GM19468 (cell line): ENCODE measurements at regions not wholly inside any gene's neighbourhood (a gene's known extent, or its start where the extent isn't known, plus 50 kb on each side); places are given as distances from the start of the nearest gene placed in this dataset.
"Not testable (repeated sequence)": the region's sequence is repeated elsewhere in the genome, so short reads cannot be mapped to it uniquely, and the experiment has no call there.

Source experiments
- ATAC-seq: cut with Tn5 transposase; IDR thresholded peaks from one replicate; pipeline ENCODE4 v1.9.1; 2021; ENCODE audit warnings: mild to moderate bottlenecking, moderate library complexity, moderate number of reproducible peaks; ENCODE audit not compliant: unreplicated experiment; ENCODE audit errors: extremely low read depth

DNA sequence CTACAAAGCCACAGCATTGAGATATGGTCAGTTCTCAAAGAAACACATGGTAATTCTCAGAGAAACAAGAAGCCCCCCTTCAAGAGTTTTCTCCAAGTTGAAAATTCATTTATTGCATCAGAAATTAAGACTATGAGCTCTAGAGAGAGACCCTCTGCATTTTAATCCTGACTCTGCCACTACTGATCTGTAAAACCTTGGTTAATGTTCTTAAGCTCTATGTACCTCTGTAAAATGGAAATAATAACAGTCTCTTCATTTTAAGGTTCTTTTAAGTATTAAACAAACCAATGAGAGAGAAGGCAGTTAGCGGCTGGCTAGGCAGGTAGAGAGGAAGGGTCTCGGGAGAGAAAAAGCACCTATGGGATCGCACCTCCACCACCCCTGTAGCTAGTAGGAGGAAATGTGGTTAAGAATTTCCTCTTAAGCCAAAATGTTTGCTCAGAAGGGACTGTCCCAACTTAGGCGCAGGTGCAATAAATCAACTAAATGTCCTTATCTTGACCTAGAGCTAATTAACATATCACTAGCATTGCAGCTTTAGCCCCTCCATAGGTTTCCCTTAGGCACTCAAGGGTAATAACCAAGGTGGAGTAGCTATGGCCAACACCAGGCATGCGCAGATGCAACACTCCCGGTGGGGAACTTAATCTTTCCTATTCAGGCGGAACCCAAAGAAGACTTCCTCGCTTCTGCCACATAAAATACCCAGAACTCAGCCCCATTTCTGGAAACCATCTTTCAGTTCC is 1685.4 kb downstream of the MRPL39 start:
- no peak for ATAC-seq

DNA sequence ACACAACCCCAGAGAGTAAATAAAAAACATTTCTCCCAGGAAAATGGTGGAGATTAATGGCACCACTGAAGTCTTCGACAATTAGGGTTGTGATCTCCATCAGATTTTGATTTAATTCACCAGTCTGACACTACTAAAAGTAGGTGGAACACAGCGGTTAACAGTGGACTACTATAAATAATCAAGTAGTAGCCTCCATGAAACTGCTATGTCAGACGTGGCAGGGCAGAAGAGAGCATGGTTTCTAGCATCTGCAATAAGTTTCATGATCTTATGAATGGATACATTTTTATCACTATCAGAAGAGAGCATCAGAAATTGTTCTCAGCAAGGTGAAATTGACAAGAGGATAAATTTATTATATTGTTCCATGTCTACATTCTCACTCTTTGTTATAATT is 1706.6 kb downstream of the MRPL39 start:
- no peak for ATAC-seq

- no peak for ATAC-seq
These were observed 1707.7 kb downstream of the MRPL39 start for GRCh38 chr21:23899561-23899960.

- no peak for ATAC-seq
These were observed 1716.6 kb downstream of the MRPL39 start for GRCh38 chr21:23890652-23891051.

GRCh38 chr21:23887725-23888306 is 1719.5 kb downstream of the MRPL39 start:
- ATAC-seq = no peak

DNA sequence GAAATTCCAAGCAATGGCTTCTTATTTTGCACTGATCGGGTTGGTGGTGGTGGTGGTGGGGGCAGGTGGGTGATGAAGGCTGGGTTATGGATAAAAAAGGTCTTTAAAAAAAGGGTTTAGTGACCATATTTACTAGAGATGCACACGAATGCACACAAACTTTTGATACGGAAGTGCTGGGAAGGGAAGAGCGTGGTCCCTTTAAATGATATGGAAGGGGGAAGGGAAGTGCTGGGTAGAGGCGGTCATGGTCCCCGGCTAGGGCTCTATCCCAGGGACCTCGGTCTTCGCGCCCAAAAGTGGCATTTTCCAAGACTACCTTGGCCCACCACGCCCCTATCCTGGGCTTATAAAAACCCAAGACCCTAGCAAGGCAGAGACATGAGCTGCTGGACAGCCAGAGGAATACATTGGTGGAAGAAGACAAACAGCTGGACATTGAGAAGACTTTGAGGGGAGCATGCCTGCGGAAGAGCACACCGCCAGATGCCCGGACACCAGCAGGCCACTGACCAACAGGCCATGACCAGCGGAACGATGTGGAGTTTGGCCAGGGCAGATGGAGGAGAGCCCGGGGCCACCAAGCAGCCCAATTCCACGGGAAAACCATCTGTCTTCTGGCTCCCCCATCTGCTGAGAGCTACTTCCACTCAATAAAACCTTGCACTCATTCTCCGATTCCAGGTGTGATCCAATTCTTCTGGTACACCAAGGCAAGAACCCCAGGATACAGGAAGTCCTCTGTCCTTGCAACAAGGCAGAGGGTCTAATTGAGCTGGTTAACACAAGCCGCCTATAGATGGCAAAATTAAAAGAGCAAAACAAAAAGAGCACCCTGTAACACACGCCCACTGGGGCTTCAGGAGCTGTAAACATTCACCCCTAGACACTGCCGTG is 1720.2 kb downstream of the MRPL39 start:
- no peak for ATAC-seq

- ATAC-seq = no peak
These were observed 1725.5 kb downstream of the MRPL39 start for GRCh38 chr21:23881783-23882182.

DNA sequence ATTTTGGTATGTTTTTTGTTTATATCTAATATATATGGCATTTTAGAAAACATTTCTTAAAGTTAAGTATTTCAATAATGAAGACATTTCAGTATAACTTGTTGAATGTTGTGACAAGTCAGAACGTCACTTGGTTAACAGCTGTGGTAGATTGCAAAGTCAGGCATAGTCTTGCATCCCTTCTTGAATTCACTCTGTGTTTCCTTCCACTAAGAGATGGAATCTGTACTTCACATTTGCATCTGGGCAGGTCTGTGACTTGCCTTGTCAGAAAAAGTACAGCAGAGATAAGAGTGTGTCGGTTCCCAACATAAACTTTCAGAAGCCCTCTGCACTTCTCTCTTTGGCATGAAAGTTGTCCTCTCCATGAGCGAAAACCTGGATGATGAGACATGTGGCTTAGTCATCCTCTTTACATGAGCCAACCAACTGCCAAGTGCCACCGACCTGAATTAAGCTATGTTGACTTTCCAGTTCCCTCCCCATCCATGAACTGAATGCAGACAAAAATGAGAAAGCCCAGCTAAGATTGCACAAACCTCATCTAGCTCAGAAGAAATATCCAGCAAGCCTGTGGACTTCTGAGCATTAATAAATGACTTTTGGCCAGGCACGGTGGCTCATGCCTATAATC is 1730.2 kb downstream of the MRPL39 start:
- ATAC-seq = no peak

GRCh38 chr21:23874271-23874670 is 1733.0 kb downstream of the MRPL39 start:
- no peak for ATAC-seq

DNA sequence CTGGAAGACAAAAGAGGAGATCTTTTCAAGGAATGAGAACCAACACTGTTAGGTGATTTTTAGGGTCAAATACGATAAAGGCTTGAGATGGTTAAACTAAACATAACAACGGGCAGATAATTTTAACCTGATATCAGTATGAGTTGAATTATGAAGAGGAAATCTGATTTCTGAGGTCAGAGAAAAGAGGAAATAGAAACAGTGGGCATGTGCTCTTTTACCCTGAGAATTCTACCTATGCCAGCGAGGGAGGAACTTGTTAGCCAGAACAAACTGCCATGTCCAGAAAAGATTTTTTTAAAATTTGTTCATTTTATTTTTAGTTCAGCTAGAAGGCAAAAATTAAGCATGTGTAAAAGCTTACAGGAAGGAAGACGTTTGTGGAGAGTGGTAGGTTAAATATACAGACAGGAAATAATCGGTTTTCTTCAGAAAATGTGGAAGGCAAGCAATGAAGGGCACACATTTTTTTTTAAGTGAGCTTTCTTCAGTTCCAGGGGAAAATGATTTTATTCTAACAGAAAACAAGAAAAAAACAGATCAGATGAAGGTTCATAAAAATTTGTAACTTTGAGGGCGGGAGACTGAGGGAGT is 1745.3 kb downstream of the MRPL39 start:
- ATAC-seq = no peak

DNA sequence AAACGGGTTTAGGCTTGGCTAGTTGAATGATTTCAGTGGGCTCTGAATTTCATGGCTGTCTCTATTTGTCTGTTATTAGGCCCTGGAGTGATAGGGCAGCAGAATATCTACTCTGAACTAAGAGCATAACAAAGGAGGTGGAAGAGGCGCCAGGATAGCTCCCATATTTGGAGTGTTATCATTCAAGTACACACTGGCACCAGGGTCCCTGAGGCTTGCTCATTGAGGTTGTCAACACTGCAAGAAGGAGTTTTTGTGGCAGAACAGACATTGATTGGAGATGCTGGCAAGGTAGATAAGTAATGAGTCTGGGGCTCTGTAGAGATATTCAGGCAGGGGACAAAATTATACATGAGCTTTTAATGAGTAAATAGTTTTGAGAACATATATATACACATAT is 1748.4 kb downstream of the MRPL39 start:
- ATAC-seq = no peak

- no peak for ATAC-seq
These were observed 1753.4 kb downstream of the MRPL39 start for GRCh38 chr21:23853796-23854379.

DNA sequence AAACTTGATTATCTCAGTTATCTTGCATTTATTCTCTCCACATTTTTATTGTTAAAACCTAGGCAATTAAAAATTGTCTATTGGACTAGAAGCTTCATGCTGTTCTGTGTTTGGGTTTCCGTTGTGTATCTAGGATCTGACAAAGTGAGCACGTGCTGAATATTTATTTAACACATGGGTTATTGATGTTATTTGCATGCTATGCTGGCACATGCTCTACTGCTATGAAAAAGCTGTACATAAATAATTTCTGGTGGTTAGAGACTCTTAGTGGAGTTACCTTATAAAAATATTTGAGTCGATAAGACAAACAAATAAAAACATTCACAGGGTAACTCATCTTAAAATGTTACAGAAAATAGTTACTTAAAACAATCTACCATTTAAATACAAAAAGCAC is 1769.7 kb downstream of the MRPL39 start:
- ATAC-seq = no peak

- no peak for ATAC-seq
These were observed 1784.5 kb downstream of the MRPL39 start for GRCh38 chr21:23822760-23823159.

- no peak for ATAC-seq
These were observed 1789.9 kb downstream of the MRPL39 start for GRCh38 chr21:23817337-23817736.

DNA sequence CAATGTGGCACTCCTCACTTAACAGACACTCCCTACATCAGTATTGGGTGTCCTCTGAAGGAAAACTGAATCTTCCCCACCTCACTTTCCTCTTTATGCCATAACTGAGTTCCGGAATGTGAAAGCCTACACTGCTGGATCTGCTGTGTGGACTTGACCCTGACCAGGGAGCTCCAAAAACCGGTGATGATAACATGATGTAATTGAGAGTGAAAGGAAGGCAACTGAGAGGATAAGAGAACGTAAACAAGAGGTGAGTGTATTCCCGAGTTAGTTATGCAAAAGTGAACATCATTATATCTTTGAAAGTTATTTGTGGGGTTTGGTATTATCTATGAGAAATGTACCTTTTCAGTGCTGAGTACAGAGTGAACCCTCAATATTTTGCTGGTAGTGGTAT is 1794.8 kb downstream of the MRPL39 start:
- ATAC-seq = no peak

- no peak for ATAC-seq
These were observed 1795.5 kb downstream of the MRPL39 start for GRCh38 chr21:23811805-23812204.

GRCh38 chr21:23809573-23809972 is 1797.7 kb downstream of the MRPL39 start:
- no peak for ATAC-seq

DNA sequence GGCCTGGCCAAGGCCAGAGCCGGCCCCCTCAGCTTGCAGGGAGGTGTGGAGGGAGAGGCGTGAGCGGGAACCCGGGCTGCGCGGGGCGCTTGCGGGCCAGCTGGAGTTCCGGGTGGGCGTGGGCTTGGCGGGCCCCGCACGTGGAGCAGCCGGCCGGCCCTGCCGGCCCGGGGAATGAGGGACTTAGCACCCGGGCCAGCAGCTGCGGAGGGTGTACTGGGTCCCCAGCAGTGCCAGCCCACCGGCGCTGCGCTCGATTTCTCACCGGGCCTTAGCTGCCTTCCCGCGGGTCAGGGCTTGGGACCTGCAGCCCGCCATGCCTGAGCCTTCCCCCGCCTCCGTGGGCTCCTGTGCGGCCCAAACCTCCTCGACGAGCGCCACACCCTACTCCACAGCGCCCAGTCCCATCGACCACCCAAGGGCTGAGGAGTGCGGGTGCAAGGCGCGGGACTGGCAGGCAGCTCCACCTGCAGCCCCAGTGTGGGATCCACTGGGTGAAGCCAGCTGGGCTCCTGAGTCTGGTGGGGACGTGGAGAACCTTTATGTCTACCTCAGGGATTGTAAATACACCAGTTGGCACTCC is 1800.2 kb downstream of the MRPL39 start:
- ATAC-seq = not testable (repeated sequence)

DNA sequence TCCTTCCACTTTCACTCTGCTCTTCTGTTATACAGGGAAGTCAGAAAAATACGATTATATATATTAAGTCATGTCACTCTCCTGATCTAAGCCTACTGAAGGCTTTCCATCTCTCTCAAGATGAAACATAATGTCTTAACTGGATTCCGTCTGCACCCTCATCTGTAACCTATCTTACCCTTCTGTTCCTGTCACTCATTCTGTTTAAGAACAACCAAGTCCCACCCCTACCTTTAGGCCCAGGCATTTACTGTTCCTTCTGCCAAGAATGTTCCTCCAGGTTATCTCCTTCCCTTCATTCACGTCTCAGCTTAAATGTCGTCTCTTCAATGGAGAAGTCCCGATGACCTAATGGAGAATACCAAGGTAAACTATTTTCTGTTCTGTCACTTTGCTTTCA is 1802.4 kb downstream of the MRPL39 start:
- ATAC-seq = no peak
